Liver (tissue), 8 donors: ENCODE measurements at regions not wholly inside any gene's neighbourhood (a gene's known extent, or its start where the extent isn't known, plus 50 kb on each side); places are given as distances from the start of the nearest gene placed in this dataset.
A peak's percentile ranks its signal among the peaks of the same experiment; 100 is the strongest.

ENCODE experiments used
- DNase-seq: peaks from one replicate; pipeline ENCODE4 v3.0.0-alpha.2; 2017; ENCODE audit warnings: low spot score
- H3K27ac ChIP-seq, 2 donors: one replicate each; pipeline ENCODE4 v1.7.0; 2013; ENCODE audit warnings: inconsistent platforms in 2 of 2, low read length in 2 of 2, control low read depth in 1 of 2, low read depth in 1 of 2, mild to moderate bottlenecking in 1 of 2
- H3K27me3 ChIP-seq, 4 donors: one replicate each; pipeline versions ENCODE4 v1.6.1 to v1.7.0; 2013; ENCODE audit warnings: low read length in 3 of 4, inconsistent platforms in 1 of 4, mild to moderate bottlenecking in 1 of 4, moderate library complexity in 1 of 4; ENCODE audit not compliant: control insufficient read depth in 4 of 4, insufficient read depth in 4 of 4
- H3K36me3 ChIP-seq, 4 donors: one replicate each; pipeline versions ENCODE4 v1.6.1 to v1.7.0; 2013; ENCODE audit warnings: low read length in 3 of 4, mild to moderate bottlenecking in 3 of 4, low read depth in 1 of 4, moderate library complexity in 1 of 4; ENCODE audit not compliant: control insufficient read depth in 4 of 4, insufficient read depth in 3 of 4
- H3K4me1 ChIP-seq, 4 donors: one replicate each; pipeline versions ENCODE4 v1.6.1 to v1.7.0; 2013; ENCODE audit warnings: low read length in 3 of 4, mild to moderate bottlenecking in 3 of 4, moderate library complexity in 1 of 4; ENCODE audit not compliant: control insufficient read depth in 4 of 4, insufficient read depth in 4 of 4
- H3K4me3 ChIP-seq, 3 donors: one replicate each; pipeline versions ENCODE4 v1.6.1 to v1.7.0; 2013; ENCODE audit warnings: low read length in 3 of 3, control low read depth in 1 of 3, low read depth in 1 of 3, mild to moderate bottlenecking in 1 of 3
- H3K9ac ChIP-seq, 2 donors: one replicate each; pipeline ENCODE4 v1.7.0; 2013; ENCODE audit warnings: low read length in 2 of 2, mild to moderate bottlenecking in 2 of 2, moderate library complexity in 2 of 2, control low read depth in 1 of 2, low read depth in 1 of 2
- H3K9me3 ChIP-seq, 4 donors: one replicate each; pipeline versions ENCODE4 v1.6.1 to v1.7.0; 2013; ENCODE audit warnings: low read length in 3 of 4; ENCODE audit not compliant: control insufficient read depth in 4 of 4
- CTCF ChIP-seq: fragments of 150-350 bp; IDR thresholded peaks from 2 replicates; pipeline ENCODE4 v1.5.1; 2017; ENCODE audit warnings: improper control_type of control experiment, low read depth, low read length; ENCODE audit not compliant: missing input control
- EGR1 ChIP-seq, 2 donors: IDR thresholded peaks; 2 replicates each; pipeline ENCODE4 v1.6.1; 2016 to 2018; ENCODE audit warnings: antibody characterized with exemption in 2 of 2, low read depth in 2 of 2
- FOXA2 ChIP-seq: IDR thresholded peaks from 2 replicates; pipeline ENCODE4 v1.6.1; 2016; ENCODE audit warnings: antibody characterized with exemption
- GABPA ChIP-seq, 2 donors: IDR thresholded peaks in 1 of 2; conservative IDR thresholded peaks in 1 of 2; 2 replicates each; pipeline ENCODE4 v1.6.1; 2016; ENCODE audit warnings: antibody characterized with exemption in 2 of 2, mild to moderate bottlenecking in 1 of 2, moderate library complexity in 1 of 2
- RAD21 ChIP-seq, 2 donors: IDR thresholded peaks; 2 replicates each; pipeline ENCODE4 v1.6.1; 2016; ENCODE audit warnings: antibody characterized with exemption in 2 of 2, mild to moderate bottlenecking in 2 of 2
- REST ChIP-seq: IDR thresholded peaks from 2 replicates; pipeline ENCODE4 v1.6.1; 2016; ENCODE audit warnings: antibody characterized with exemption, mild to moderate bottlenecking
- RXRA ChIP-seq, 2 donors: IDR thresholded peaks; 2 replicates each; pipeline ENCODE4 v1.6.1; 2017 to 2018; ENCODE audit warnings: antibody characterized with exemption in 2 of 2, mild to moderate bottlenecking in 1 of 2
- SP1 ChIP-seq: IDR thresholded peaks from 2 replicates; pipeline ENCODE4 v1.6.1; 2018; ENCODE audit warnings: antibody characterized with exemption, mild to moderate bottlenecking
- TAF1 ChIP-seq: conservative IDR thresholded peaks from 2 replicates; pipeline ENCODE4 v1.6.1; 2016; ENCODE audit warnings: antibody characterized with exemption, mild to moderate bottlenecking
- YY1 ChIP-seq: IDR thresholded peaks from 2 replicates; pipeline ENCODE4 v1.6.1; 2016; ENCODE audit warnings: antibody characterized with exemption, mild to moderate bottlenecking
- WGBS: extraction: QIAGEN DNeasy Blood & Tissue Kit; methylation state at CpG from one replicate; pipeline ENCODE4 v1.1.7; 2013; 5-methylcytosine and 5-hydroxymethylcytosine counted together
- TF ChIP-seq, protein P1 (sequence below): IDR thresholded peaks from 2 replicates; pipeline ENCODE4 v1.6.1; 2016; ENCODE audit warnings: antibody characterized with exemption
- TF ChIP-seq, protein P2 (sequence below): IDR thresholded peaks from 2 replicates; pipeline ENCODE4 v1.6.1; 2016; ENCODE audit warnings: antibody characterized with exemption
- donor health status: healthy.
- donor health status: healthy.
- donor health status: healthy.
- donor health status: healthy.
- donor health status: healthy.

DNA sequence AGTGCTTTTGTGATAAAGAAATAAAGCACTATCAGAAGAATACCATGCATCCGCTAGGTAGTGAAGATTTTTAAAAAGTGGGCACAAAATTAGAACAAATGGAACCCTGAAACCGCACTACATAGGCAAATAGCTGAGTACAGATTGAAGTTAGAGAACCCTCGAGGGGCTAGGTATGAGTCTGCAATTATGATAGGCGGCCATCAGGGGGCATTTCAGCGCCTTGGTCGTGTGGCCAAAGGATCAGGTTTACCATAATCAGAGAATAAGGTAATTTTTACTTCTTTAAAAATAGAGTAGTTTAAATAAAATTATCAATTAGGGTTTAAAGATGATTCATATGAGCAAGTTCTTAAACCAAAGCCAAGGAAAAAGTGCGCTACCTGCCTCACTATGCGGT is 129.8 kb downstream of the TMX1 start:
- H3K4me1 ChIP-seq, result peaks cover 0 to 2% (median 0%) of the 10 kb centered on the region in 4 donors
- 69% methylated on average over 8 of the region's 8 CpGs for WGBS

More for the DNA sequence above, 129.8 kb downstream of the TMX1 start:
- Histone ChIP-seq H3K9me3 (no peaks in the 10 kb centered on the region), H3K27me3 (no peaks in the 10 kb centered on the region), H3K9ac (no peak overlapping the region), H3K4me3 (no peak overlapping the region), H3K27ac (no peak overlapping the region), H3K36me3 (no peaks in the 10 kb centered on the region)
- DNase-seq, result no peak
- TF ChIP-seq CTCF, result peak; percentile 41
- TF ChIP-seq REST, result no peak
- TF ChIP-seq EGR1 (IDR thresholded peaks at IDR 0.05; ENCODE audit: low read depth in 2 of 2), result no peak
- no peak for TF ChIP-seq RXRA (IDR thresholded peaks at IDR 0.05)
- no peak for TF ChIP-seq GABPA (IDR thresholded peaks at IDR 0.05 in 1 of 2, conservative IDR thresholded peaks at IDR 0.05 in 1 of 2)
- no peak for TF ChIP-seq FOXA2
- TF ChIP-seq, protein P1, sequence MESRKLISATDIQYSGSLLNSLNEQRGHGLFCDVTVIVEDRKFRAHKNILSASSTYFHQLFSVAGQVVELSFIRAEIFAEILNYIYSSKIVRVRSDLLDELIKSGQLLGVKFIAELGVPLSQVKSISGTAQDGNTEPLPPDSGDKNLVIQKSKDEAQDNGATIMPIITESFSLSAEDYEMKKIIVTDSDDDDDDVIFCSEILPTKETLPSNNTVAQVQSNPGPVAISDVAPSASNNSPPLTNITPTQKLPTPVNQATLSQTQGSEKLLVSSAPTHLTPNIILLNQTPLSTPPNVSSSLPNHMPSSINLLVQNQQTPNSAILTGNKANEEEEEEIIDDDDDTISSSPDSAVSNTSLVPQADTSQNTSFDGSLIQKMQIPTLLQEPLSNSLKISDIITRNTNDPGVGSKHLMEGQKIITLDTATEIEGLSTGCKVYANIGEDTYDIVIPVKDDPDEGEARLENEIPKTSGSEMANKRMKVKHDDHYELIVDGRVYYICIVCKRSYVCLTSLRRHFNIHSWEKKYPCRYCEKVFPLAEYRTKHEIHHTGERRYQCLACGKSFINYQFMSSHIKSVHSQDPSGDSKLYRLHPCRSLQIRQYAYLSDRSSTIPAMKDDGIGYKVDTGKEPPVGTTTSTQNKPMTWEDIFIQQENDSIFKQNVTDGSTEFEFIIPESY, result no peak
- no peak for TF ChIP-seq SP1
- TF ChIP-seq RAD21 (IDR thresholded peaks at IDR 0.05), result peak; percentile 82 to 87
- no peak for TF ChIP-seq YY1
- no peak for TF ChIP-seq TAF1
- TF ChIP-seq, protein P2, sequence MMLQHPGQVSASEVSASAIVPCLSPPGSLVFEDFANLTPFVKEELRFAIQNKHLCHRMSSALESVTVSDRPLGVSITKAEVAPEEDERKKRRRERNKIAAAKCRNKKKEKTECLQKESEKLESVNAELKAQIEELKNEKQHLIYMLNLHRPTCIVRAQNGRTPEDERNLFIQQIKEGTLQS, result no peak
